ENCODE measurements at regions not wholly inside any gene's neighbourhood (a gene's known extent, or its start where the extent isn't known, plus 50 kb on each side); places are given as distances from the start of the nearest gene placed in this dataset.

DNA sequence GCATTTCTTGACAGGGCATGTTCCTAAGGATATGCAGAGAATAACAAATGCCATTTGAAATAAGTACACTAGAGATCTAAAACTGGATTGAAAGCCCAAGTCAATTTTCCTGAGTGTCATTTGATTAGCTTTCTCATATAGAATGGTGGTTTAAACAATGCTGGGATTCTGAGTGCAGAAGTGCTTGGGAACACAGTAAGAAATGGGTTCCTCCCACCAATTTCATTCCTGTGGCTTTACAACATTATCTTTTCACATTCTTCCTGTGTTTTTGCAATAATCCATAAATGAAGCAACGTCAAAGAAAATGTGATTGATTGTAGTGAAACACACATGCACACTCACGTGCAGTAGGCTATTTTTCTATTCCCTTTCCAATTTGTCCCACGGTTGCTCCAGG lies 1858.4 kb upstream of the PIK3C3 start:
- DNase-seq (ENCODE audit: low spot score): no peak

DNA sequence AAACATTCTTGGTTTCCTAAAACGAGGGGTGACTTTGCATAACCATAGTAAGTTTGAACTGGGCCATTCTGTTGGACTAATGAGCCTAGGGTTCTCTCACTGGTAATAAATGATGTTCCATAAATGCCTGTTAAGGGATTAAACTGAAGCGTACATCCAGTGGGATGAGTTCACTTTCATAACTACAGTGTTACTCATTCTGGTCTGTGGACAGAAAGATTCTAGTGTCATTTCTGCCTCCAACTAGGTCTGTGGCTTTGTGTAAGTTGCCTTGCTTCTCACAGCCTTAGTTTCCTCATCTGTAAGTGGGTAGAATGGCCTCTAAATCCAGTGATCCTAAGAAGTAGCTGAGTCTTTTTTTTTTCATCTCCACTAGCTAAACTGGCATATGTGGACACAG lies 1860.6 kb upstream of the PIK3C3 start:
- no peak for DNase-seq (ENCODE audit: low spot score)

DNA sequence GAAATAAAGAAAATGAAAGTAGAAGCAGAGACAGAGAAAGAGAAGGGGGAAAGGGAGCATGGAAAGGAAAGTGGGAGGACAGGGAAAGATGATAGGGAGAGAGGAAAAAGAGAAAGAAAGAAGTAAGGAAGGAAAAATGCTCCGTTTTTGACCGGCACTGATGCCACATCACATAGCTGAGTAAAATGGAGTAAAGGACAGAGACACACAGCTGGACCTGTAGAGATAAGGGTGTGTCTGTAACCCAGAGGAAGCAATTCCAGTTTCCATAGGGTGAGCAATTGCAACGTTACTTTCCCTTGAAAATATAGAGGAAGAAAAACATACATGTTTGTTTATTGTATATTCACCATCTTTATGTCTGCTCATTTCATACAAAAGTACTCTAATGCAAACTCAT lies 1866.9 kb upstream of the PIK3C3 start:
- no peak for DNase-seq (ENCODE audit: low spot score)

DNA sequence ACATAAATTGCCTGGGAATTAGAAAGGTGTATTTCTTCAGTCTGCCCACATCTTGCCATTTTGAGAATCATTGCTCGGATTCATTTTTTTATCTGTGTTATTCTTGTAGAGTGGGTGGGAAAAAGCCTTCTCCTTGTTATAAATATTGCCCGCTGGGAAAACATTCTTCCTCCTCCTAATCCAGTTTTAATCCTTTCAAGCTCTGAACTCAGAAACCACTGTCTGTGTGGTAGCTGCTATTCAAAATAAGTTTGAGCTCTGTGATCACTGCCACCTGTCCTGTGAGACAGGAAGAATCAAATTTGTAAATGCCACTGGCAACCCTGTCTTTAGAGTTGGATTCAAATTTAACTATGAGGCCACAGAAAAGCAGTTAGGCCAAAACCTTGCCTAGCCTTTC lies 1875.2 kb upstream of the PIK3C3 start:
- no peak for DNase-seq (ENCODE audit: low spot score)

DNA sequence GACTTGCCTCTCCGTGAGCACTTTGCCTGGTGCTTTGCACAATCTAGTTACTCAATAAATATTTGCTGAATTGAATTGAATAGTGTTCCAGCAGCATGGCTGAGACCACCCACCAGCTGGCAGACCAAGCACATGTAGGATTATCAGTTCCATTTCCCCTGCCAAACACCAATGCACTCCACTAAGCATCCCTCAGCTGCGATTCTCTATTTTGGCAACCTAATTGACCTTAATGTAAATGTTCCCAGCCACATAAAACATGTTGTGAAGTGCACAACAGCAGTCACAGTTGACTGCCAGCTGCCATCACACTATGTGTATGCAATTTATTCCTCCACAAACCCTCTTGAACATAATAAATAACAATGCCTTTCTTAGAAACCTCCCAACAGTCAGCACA lies 1879.4 kb upstream of the PIK3C3 start:
- DNase-seq (ENCODE audit: low spot score): no peak

DNA sequence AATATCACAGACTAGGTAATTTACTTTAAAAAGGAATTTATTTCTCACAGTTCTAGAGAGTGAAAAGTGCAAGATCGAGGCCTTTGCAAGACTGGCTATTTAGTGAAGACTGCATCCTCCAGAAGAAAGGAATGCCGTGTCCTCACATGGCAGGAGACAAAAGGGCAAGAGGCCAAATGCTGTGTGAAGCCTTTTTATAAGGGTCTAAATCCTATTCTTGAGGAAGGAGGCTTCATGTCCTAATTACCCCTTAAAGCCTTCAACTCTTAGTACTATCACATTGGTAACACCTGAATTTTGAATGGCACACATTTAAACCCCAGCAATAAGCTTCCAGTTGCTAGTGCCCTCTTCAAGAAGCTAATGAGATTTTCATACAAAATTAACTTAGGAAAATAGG lies 1882.3 kb upstream of the PIK3C3 start:
- no peak for DNase-seq (ENCODE audit: low spot score)

DNA sequence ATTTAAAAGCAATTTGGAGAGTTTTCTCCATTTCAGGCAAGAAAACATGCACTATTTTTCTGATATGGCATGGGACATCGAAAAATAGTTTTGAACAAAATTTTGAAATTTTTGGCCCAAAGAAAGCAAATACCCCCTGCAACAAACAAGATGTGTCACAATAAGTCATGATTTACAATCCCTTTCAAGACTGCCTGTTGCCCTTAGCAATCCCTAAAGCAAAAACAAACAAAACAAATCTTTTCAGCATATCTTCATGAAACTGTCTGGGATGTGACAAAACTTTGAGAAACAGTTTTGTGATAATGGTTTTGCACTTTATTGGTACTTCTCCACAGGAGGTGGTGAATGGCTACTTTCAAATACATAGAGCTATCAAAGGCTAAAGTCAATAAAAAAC lies 1888.7 kb upstream of the PIK3C3 start:
- no peak for DNase-seq (ENCODE audit: low spot score)

DNA sequence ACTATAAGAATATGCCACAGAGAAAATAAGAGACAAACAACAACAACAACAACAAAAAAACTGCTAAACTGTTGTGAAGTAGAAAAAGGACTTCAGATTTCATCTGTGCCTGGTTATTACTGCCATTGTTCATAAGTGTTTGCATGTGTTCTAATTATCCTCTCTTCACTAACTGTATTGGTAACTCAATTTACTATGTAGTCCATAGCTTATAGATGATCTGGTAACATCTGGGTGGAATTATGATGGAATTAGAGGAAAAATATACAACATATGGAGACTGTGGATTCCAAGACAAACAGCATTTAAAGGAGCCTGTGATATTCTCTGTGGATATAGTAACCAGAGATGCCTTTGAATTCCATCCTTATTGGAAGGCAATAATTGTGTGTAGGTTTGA lies 1891.5 kb upstream of the PIK3C3 start:
- no peak for DNase-seq (ENCODE audit: low spot score)

DNA sequence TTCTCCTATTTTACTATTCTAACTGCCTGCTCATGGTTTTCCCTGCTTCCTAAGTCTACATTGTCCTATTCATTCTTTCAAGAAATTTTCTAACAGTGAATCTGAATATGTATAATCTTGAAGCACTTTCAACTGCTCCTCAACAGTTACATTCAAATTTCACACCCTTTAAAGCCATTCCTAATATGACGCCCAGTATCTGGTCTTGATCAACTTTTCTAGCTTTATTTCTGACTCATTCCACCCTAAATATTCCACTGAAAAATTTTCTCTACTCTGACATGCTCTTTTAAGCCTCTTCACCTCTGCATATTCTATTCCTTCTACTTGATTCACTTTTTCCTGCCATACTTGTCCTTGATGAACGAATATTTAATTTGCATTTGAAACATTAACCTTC lies 1893.9 kb upstream of the PIK3C3 start:
- no peak for DNase-seq (ENCODE audit: low spot score)

DNA sequence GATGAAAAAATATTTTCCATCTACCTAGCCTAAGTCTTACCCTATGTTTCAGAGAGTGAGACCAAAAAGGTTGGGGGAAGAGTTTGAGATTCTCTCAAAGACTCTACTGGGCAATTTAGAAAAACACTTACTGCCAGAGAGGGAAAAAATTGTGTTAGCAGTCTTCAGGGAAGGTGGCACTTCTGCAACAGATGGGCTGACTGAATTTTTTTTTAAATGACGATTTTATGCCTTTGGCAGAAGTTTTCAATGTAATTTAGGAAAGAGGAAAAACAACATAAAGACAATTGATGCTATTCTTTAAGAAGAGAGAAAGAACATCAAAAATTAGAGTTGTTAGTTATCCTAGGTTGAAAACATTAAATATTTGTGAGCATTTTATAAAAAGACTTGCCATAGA lies 1894.5 kb upstream of the PIK3C3 start:
- no peak for DNase-seq (ENCODE audit: low spot score)

DNA sequence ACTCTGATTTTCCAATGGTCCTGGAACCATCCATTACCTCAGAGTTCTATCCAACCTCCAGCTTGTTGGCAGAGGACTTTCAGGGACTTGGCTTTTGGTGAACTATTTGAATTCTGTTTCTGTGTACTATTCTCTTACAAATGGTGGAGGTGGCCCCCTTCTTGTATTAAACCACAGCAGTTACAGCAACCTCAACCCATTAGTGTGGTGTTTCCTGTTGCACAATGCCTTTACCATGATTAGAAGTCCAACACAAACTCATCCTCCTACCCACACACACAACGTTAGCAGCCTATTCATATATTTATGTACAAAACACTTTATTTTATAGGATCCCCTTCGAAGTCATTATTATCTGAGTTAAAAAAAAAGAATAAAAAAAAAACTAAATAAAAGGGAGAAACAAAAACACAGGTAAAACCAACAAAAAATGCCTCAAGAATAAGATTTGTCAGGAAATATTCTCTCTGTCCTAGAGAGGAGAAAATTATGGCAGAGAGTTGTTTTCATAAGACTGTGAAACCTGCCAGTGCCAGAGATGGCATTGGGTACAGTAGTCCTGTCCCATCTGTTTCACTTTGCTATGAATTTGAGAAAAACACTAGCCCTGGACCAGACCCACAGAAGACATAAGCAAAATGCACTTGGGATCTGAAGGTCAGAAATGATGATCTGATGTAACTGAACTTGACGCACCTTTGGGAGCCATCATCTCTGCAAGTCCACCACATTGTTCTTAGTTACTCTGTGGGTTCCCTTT lies 1896.0 kb upstream of the PIK3C3 start:
- no peak for DNase-seq (ENCODE audit: low spot score)

DNA sequence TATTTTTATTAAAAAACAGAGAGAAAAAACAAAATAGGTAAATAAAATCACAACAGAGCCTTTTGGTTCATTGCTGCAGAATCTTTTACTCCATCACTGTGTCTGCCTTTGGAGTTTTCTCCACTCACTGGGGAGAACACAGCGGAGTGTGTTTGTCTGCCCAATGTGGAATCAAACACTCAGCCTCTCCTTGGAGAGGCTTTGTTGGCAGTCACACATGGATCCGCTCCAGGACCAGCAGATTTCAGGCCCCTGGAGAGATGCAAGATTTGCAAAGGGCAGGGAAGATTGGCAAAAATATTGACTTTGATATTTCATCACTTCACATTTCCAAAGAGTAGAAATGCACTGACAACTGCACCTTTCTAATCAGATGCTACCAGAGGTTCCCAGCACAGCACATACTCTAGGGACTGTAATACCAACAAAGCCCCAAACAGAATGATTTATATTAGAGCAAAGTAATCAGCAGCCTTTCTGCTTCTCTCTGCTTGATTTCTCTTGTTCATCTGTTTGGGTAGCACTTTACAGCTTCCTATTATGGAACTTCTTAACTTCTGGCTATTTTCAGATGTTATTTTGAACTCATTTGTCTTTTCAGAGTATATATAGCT lies 1898.8 kb upstream of the PIK3C3 start:
- no peak for DNase-seq (ENCODE audit: low spot score)

DNA sequence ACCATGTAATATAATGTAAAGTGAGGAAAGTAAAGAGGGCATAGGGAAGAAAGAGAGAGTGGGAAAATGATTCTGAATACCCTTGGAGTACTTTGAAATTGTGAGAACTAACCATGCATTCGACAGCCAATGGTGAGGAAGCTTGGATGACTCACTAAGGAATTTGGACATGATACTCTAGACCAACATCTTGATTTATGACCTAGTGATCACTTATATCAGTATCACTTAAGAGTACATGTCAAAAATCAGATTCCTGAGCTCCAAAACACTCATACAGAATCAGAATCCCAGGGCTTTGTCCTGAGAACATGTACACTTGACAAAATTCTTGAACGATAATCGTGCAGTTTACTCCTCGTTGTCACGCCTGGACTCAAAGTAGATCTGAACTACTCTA lies 1899.8 kb upstream of the PIK3C3 start:
- no peak for DNase-seq (ENCODE audit: low spot score)

DNA sequence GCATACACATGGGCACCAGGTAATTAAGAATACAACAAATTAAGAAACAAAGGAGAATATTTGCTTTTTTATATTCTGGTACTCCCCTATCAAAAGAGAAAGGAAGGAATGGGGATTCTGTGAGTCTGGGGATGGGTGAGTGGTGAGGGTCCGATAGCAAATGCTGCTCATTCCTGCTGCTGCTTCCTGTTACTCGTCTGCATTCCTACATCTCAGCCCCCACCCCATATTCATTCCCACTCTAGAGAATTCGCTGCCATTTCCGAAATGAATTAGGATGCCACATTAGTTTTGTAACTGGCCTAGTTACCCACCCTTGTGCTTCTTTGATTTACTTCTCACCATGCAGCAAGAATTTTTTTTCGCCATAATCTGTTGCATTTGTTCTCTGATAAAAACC lies 1905.3 kb upstream of the PIK3C3 start:
- DNase-seq (ENCODE audit: low spot score): no peak

DNA sequence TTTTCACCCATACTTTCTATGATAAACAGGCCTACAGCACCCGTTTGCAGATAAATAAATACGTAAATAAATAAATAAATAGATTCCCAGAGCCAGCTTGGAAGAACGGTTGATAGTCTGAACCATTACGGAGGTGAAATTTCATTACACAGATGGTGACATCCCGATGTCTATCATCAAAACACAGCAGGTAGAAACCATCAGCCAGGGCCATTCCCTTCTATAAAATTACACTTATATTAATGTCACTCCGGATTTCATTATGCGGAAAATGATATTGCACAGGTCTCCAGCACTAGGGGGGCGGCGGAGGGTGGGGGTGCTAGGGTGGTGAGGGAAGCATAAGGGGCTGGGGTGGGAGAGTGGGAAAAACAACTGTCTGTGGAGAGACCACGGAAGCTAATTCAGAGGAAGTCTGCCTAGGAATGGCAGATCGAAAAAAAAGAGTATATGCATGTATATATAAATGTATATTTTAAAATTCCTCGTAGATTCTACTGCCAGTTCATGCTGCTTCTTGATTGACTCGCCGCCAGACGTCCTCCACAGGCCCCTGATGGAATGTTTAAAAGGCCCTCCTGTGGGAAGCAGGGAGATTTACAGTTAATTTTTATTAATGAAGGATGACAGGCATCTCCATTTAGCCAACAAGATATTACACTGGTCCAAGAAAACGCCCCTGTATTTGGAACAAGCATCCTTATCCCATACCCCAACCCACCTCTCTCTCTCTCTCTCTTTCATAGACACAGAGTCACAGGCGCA lies 1906.0 kb upstream of the PIK3C3 start:
- DNase-seq (ENCODE audit: low spot score): no peak

DNA sequence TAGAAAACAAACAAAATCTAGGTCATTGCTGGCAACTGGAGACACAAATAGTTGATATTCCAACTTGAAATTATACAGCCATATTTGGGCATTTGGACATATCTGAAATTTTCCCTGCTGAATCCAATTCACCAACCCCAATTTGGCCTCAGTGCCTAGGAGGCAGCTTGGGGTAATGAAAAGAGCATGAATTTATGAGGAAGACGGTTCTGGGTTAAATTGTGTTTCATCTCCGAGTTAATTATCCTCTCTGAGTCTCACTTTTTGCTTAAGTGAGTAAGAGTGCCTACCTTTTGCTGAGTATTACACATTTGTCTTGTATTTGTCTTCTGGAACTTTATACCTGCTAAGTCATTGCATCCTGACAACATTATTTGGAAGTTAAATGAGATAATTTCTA lies 1906.8 kb upstream of the PIK3C3 start:
- no peak for DNase-seq (ENCODE audit: low spot score)

DNA sequence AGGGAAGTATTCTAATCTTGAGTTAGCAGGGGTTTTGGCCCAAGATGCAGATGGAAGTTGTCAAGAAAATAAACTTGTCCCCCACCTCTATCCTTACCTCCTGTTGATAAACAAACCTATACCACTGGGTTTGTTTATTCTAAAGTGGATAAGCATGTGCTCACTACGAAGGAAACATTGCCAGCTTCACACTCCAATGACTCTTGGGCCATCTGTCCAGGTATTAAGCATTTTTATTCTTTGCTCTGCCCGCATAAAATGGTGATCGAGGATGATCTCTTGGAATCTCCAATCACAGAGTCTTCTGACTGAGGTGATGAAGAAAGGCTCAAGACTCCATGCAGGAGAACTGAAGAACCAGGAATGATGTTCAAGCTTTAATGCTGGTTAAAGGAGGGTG lies 1908.4 kb upstream of the PIK3C3 start:
- DNase-seq (ENCODE audit: low spot score): no peak

DNA sequence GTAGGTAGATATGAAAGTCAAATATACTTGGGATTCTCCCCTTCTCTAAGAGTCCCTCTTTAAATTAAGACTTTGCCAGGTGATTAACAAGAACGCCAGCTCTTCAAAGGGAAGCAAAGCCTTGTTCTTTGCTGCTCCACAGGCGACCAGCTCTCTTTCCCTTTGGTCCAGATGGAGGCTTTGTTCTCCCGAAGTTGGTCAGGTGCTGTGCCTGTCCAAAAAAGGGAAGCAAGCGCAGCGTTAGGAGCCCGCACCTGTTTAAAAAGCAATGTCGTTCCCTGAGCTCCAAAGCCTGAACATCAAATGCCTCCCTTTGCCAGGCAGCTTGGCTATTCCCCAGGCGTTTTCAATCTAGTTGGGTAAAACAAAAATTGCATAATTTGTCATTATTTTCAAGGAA lies 1913.1 kb upstream of the PIK3C3 start:
- DNase-seq (ENCODE audit: low spot score): no peak

DNA sequence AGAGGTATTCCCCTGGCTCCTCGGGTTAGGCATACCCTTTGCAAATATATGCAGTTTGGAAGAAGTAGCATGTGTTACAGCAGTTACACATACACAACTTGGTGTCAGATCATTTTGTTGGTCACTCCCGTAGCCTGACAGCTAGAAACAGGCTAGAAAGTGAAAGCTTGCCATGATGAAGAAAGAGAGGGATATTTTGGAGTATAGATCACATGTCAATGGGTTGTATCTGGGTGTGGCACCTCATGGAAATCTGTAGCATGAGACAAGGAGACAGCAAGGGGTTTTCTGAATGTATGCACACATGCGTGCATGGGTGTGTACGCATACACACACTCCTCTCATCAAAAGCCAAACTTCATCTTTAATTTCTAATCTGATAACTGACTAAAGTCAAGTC lies 1914.5 kb upstream of the PIK3C3 start:
- no peak for DNase-seq (ENCODE audit: low spot score)

DNA sequence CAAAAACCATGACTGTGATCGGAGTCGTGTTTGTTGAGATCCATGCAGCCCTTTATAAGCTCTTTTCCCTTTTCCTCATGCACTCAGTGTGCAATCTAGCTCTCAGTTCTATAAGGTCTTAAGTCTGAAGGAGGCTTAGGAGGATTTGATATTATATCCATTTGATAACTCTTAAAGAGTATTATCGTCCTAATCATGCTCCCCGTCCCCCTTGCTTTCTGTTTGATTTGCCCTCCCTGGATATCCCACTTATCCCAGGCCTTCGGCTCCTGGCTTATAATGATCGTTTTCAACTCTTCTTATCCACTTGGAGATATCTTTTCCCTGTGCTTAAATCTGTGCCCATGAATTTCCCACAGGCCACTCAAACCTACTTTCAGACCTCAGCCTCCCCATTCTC lies 1917.7 kb upstream of the PIK3C3 start:
- no peak for DNase-seq (ENCODE audit: low spot score)

DNA sequence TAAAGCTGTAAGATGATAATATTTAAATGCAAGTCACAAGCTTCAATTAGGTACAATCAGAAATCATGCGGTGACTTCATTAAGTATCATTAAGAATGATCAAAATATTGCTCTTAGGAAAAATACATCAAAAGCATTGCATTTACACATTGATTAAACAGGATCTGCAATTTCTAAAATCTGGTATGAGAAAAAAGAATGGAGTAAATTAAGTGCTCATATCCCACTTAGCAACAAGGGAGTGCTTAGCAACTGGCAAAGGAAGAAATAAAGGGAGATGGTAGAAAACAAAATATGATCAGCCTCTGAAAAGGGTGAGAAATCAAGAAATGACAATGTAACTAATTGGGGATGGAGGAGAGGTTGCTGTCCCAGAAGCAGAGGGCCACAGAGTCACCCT lies 1918.2 kb upstream of the PIK3C3 start:
- DNase-seq (ENCODE audit: low spot score): no peak

DNA sequence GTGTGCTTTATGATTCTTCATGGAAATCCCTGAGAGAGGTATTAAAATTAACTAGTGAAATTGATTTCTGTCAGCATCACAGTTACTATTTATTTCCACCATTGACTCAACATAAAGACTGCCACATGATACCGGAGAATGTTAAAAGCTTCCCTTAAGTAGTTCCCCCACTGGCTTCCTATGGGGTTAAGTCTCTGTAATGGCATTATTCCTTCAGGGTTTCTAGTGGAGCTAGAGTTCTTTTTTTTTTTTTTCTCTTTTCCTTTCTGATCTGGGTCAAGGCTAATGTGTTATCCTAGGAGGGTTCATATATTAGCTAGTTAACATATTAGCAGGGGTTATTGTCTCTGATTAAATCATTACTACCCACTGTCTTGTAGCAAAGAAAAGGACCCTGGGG lies 1919.1 kb upstream of the PIK3C3 start:
- DNase-seq (ENCODE audit: low spot score): no peak

DNA sequence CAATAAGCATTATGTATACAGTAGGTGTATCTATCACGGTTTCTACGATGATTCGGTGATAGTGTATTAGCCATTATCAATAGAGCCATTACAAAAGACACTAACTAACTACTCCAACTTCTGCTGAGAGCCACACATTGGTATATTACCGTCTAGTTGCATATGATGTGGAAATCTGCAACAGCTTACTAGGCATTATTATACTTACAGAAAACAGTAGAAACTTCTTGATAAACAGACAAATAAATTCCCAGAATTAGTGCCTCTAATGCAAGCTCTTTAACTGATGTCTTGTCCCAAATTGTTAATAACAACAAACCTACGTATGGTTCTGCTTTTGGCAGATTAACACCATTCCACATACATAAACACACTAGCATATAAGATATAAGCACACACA lies 1923.0 kb upstream of the PIK3C3 start:
- no peak for DNase-seq (ENCODE audit: low spot score)
